ENCODE measurements at regions not wholly inside any gene's neighbourhood (a gene's known extent, or its start where the extent isn't known, plus 50 kb on each side); places are given as distances from the start of the nearest gene placed in this dataset.
"Not testable (repeated sequence)": the region's sequence is repeated elsewhere in the genome, so short reads cannot be mapped to it uniquely, and the experiment has no call there.

DNA sequence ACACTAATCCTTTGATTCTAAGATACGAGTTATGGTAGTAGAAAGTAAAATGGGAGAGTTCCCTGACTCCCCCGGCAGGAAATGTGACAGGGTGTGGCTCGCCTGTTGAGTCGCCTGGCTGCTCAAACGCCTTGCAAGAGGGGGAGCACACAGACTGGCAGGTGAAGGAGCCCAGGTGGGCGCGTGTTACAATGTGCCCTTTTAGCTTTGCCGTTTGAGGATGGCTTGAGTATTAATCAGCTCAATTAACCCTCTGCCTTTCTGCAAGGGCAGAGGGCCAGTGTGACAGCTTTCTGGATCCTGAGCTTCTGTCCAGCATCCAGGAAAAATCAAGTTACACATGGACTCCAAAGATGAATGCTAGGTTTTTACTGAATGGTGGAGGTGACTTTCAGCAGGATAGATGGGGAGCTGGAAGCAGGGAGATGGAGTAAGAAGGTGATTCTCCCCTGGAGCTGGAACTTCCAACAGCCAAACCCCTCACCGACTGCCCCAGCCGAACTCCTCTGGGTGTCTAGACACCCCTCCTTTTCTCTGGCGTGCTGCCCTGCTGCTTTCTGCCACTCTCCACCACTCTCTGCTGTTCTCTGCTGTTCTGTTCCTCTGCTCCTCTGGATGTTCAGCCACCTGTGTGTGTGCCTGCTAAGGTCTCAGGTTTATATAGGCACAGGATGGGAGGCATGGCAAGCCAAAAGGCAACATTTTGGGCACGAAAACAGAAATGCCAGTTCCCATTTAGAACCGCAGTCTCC lies 548.8 kb upstream of the KCND2 start:
- DNase-seq (ENCODE audit: low read depth): no peak
- H3K4me3 ChIP-seq (ENCODE audit: low read length): no peak overlapping the region
- TF ChIP-seq, protein P1, sequence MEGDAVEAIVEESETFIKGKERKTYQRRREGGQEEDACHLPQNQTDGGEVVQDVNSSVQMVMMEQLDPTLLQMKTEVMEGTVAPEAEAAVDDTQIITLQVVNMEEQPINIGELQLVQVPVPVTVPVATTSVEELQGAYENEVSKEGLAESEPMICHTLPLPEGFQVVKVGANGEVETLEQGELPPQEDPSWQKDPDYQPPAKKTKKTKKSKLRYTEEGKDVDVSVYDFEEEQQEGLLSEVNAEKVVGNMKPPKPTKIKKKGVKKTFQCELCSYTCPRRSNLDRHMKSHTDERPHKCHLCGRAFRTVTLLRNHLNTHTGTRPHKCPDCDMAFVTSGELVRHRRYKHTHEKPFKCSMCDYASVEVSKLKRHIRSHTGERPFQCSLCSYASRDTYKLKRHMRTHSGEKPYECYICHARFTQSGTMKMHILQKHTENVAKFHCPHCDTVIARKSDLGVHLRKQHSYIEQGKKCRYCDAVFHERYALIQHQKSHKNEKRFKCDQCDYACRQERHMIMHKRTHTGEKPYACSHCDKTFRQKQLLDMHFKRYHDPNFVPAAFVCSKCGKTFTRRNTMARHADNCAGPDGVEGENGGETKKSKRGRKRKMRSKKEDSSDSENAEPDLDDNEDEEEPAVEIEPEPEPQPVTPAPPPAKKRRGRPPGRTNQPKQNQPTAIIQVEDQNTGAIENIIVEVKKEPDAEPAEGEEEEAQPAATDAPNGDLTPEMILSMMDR (conservative IDR thresholded peaks at IDR 0.05; ENCODE audit: low read length): no peak

DNA sequence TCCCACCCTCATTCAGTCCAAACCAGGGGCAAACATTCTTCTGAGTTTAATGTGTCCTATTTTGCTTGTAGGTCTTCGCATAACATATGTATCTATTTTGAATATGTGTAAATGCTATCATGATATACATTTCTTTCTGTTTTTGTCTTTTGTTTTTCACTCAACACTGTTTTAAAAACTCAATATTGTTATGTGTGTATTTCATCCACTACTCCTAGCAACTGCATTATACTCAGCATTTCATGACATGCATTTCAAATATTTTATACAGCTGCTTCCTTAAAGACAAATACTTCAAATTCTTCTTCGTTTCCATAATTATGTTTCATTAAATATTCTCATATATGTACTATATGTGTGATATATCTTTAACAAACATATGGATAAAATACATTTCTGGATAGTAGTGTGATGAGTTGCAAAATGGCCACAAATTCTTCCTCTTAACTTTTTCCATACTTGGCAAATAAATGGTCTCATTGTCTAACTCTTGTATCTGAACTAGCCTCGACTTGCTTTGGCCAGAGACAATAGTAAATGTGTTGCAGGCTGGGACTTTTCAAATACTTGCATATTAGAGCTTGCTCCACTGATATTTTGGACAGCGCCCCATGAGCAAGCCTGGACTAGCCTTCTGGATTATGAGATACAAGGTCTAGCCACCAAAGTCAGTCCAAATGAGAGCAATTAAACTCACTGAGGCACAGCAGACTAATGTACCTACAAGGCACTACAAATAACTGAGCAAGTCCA lies 539.7 kb upstream of the KCND2 start:
- DNase-seq (ENCODE audit: low read depth): no peak
- TF ChIP-seq, protein P1 (conservative IDR thresholded peaks at IDR 0.05; ENCODE audit: low read length): no peak
- no peak overlapping the region for H3K4me3 ChIP-seq (ENCODE audit: low read length)

DNA sequence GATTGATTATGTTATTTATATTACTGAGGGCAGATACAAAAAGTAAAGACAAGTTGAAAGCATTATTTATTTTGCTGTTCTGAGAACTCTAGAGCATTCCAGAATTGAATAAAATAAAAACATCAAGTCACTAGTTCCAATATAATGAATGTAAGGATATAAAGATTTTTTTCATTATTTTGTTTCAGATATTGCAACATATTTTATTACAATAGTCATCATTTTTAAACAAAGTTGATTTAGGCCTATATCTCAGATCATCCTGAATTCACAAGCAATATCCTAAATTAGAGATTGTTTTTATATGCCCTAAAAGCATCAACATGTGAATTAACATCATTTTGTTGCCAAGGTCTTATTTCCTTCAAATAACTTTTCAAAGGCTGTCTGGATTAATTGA lies 535.6 kb upstream of the KCND2 start:
- TF ChIP-seq, protein P1 (conservative IDR thresholded peaks at IDR 0.05; ENCODE audit: low read length): no peak
- DNase-seq (ENCODE audit: low read depth): no peak
- H3K4me3 ChIP-seq (ENCODE audit: low read length): no peak overlapping the region

DNA sequence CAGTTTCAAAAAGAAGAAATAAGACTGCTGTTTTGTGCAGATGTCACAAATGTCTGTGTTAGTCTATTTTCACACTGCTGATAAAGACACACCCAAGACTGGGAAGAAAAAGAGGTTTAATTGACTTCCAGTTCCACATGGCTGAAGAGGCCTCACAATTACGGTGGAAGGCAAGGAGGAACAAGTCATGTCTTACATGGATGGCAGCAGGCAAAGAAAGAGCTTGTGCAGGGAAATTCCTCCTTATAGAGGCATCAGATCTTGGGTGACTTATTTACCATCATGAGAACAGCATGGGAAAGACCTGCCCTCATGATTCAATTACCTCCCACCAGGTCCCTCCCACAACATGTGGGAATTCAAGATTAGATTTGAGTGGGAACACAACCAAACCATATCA lies 527.7 kb upstream of the KCND2 start:
- not testable (repeated sequence) for H3K4me3 ChIP-seq (ENCODE audit: low read length); DNase-seq (ENCODE audit: low read depth)

DNA sequence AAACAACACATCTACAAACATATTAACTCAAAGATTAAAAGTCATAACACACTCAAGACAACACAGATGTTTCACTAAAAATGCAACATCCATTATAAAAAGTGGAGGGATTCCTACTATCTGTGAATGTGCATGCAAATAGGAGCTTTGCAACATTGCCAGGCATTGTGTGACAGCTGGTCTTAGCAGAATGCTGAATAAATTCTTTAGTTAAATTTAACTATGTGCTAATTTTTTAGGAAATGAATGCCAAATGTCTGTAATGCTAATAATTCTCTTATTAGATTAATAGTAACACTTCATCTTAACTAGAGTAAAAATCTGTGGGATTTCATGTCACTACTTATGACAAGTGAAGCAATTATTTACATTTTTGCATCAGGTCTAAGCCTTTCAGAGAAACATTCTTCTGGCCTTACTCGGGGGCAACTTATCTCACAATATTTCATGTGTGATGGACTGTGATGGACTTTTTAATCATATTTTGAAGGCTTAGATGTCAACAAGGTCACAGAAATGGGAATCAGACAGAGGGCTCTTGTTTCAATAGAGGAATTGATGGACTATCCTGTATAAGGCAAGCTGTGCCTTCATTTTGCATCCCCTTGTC lies 524.6 kb upstream of the KCND2 start:
- TF ChIP-seq, protein P1 (conservative IDR thresholded peaks at IDR 0.05; ENCODE audit: low read length): no peak
- H3K4me3 ChIP-seq (ENCODE audit: low read length): no peak overlapping the region
- no peak for DNase-seq (ENCODE audit: low read depth)

DNA sequence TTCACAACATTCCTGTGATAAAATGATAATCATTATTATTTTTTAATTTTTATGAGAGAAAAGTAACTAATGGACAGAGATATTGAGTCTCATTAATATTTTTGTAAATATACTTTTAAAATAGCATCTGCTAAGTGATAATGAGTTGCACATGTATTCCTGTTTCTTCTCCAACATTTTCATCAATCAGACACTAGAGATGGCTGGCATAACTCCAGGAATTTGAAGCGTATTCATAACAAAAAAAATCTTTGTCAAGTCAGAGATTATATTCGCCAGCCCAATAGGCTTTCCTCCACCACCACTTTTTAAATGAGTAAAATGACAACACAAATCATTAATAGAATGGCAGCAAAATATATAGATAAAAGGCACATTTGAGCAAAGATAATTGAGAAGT lies 524.0 kb upstream of the KCND2 start:
- H3K4me3 ChIP-seq (ENCODE audit: low read length): no peak overlapping the region
- TF ChIP-seq, protein P1 (conservative IDR thresholded peaks at IDR 0.05; ENCODE audit: low read length): no peak
- DNase-seq (ENCODE audit: low read depth): no peak

DNA sequence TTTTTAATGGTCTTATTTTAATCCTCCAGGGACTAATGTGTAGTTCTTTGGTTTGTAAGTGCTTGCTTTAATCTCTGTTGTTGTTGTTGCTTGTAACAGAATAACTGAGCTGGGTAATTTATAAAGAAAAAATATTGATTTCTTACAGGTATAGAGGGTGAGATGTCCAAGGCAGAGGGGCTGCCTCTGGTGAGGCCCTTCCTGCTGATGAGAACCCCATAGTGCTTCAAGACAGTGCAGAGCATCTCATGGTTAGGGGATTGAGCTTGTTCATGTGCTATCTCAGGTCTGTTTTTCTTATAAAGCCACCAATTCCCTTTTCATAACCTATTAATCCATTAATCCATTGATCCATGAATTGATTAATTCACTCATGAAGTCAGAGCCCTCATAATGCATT lies 516.3 kb upstream of the KCND2 start:
- TF ChIP-seq, protein P1 (conservative IDR thresholded peaks at IDR 0.05; ENCODE audit: low read length): no peak
- no peak for DNase-seq (ENCODE audit: low read depth)
- no peak overlapping the region for H3K4me3 ChIP-seq (ENCODE audit: low read length)
